ENCODE measurements at regions not wholly inside any gene's neighbourhood (a gene's known extent, or its start where the extent isn't known, plus 50 kb on each side); places are given as distances from the start of the nearest gene placed in this dataset.
"Not testable (repeated sequence)": the region's sequence is repeated elsewhere in the genome, so short reads cannot be mapped to it uniquely, and the experiment has no call there.

- no peak overlapping the region for H3K4me3 Mint-ChIP-seq
- H3K4me1 ChIP-seq (ENCODE audit: insufficient read depth, low read length): no peaks in the 10 kb centered on the region
- ChIA-PET POLR2A (no interaction called here), CTCF (no interaction called here)
- H3K27ac Mint-ChIP-seq: no peak overlapping the region
- no peak overlapping the region for H3K27ac ChIP-seq (ENCODE audit: low read depth in 1 of 2, low read length in 2 of 2)
- DNase-seq (no peak), ATAC-seq (ENCODE audit: poor library complexity) (no peak)
- H3K9me3 Mint-ChIP-seq: no peaks in the 10 kb centered on the region
- H3K4me1 Mint-ChIP-seq (ENCODE audit: low read depth): no peaks in the 10 kb centered on the region
- no peaks in the 10 kb centered on the region for H3K9me3 ChIP-seq (ENCODE audit: control insufficient read depth in 1 of 2, insufficient read depth in 1 of 2, low read length in 2 of 2)
- no peaks in the 10 kb centered on the region for H3K27me3 Mint-ChIP-seq
- no peaks in the 10 kb centered on the region for H3K27me3 ChIP-seq (ENCODE audit: control insufficient read depth in 1 of 2, insufficient read depth in 2 of 2, low read length in 2 of 2)
- H3K4me3 ChIP-seq (ENCODE audit: low read length): no peak overlapping the region
- TF ChIP-seq, protein P1, sequence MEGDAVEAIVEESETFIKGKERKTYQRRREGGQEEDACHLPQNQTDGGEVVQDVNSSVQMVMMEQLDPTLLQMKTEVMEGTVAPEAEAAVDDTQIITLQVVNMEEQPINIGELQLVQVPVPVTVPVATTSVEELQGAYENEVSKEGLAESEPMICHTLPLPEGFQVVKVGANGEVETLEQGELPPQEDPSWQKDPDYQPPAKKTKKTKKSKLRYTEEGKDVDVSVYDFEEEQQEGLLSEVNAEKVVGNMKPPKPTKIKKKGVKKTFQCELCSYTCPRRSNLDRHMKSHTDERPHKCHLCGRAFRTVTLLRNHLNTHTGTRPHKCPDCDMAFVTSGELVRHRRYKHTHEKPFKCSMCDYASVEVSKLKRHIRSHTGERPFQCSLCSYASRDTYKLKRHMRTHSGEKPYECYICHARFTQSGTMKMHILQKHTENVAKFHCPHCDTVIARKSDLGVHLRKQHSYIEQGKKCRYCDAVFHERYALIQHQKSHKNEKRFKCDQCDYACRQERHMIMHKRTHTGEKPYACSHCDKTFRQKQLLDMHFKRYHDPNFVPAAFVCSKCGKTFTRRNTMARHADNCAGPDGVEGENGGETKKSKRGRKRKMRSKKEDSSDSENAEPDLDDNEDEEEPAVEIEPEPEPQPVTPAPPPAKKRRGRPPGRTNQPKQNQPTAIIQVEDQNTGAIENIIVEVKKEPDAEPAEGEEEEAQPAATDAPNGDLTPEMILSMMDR (IDR thresholded peaks at IDR 0.05): no peak
- no peaks in the 10 kb centered on the region for H3K36me3 Mint-ChIP-seq (ENCODE audit: low read depth)
- intact Hi-C loops (cut with DNase I, micrococcal nuclease): no loop called here
- H3K36me3 ChIP-seq (ENCODE audit: insufficient read depth, low read length): no peaks in the 10 kb centered on the region
Observed at GRCh38 chrX:11016728-11017127, 94.4 kb upstream of the HCCS start.

GRCh38 chrX:11022588-11022987 lies 88.5 kb upstream of the HCCS start:
- CTCF ChIA-PET; POLR2A ChIA-PET; H3K9me3 ChIP-seq (ENCODE audit: control insufficient read depth in 1 of 2, insufficient read depth in 1 of 2, low read length in 2 of 2); H3K4me1 ChIP-seq (ENCODE audit: insufficient read depth, low read length); intact Hi-C loops (cut with DNase I, micrococcal nuclease); H3K36me3 ChIP-seq (ENCODE audit: insufficient read depth, low read length); H3K27ac ChIP-seq (ENCODE audit: low read depth in 1 of 2, low read length in 2 of 2); H3K4me1 Mint-ChIP-seq (ENCODE audit: low read depth); DNase-seq; H3K36me3 Mint-ChIP-seq (ENCODE audit: low read depth); H3K27me3 ChIP-seq (ENCODE audit: control insufficient read depth in 1 of 2, insufficient read depth in 2 of 2, low read length in 2 of 2); H3K4me3 Mint-ChIP-seq; H3K27ac Mint-ChIP-seq; H3K27me3 Mint-ChIP-seq; H3K9me3 Mint-ChIP-seq; H3K4me3 ChIP-seq (ENCODE audit: low read length); ATAC-seq (ENCODE audit: poor library complexity): not testable (repeated sequence)

DNA sequence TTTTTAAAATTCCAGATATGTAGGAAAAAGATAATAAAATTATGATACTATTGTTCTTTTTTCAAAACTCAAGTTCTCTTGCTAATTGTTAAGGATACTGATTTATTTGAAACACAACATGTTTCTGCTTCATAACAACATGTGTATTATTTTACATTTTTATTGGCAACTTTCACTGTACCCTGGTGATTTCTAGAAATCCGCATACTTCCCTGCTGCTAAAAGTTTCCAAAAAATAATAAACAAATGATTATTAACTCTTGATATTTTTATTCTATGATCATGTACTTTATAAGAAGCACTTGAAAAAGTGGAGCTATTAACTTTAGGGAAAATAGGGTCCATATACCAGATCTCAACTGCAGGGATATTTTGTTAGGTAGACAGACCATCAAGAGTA lies 71.2 kb upstream of the HCCS start:
- Mint-ChIP-seq H3K27me3 (no peaks in the 10 kb centered on the region), H3K4me3 (no peak overlapping the region), H3K27ac (no peak overlapping the region), H3K9me3 (no peaks in the 10 kb centered on the region), H3K36me3 (ENCODE audit: low read depth) (no peaks in the 10 kb centered on the region), H3K4me1 (ENCODE audit: low read depth) (no peaks in the 10 kb centered on the region)
- Histone ChIP-seq H3K27ac (ENCODE audit: low read depth in 1 of 2, low read length in 2 of 2) (no peak overlapping the region), H3K9me3 (ENCODE audit: control insufficient read depth in 1 of 2, insufficient read depth in 1 of 2, low read length in 2 of 2) (no peaks in the 10 kb centered on the region), H3K4me1 (ENCODE audit: insufficient read depth, low read length) (no peaks in the 10 kb centered on the region), H3K36me3 (ENCODE audit: insufficient read depth, low read length) (no peaks in the 10 kb centered on the region), H3K4me3 (ENCODE audit: low read length) (no peak overlapping the region), H3K27me3 (ENCODE audit: control insufficient read depth in 1 of 2, insufficient read depth in 2 of 2, low read length in 2 of 2) (no peaks in the 10 kb centered on the region)
- intact Hi-C loops (cut with DNase I, micrococcal nuclease): loop anchor here in 1 of 2 experiments (10.0 kb wide), 1 partner anchor 995 kb away; no protein-coding TSS in a partner anchor
- ChIA-PET CTCF (no interaction called here), POLR2A (no interaction called here)
- TF ChIP-seq, protein P1 (IDR thresholded peaks at IDR 0.05): no peak
- no peak for DNase-seq
- no peak for ATAC-seq (ENCODE audit: poor library complexity)

DNA sequence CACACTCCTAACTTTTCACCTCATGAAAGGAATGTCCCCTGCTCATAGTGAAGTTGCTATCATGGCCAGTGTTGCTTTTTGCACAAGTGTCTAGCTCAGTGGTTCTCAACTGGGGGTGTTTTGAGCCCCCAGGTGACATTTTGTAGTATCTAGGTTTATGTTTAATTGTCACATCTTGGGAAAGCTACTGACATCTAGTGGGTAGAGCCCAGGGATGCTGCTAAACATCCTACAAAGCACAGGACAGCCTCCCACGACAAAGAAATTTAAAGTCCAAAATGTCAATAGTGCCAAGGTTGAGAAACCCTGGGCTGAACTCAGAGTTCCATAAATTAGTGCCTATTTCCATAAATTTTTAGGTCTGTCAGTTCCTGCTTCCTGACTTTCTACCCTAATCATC lies 70.7 kb upstream of the HCCS start:
- ChIA-PET POLR2A (no interaction called here), CTCF (no interaction called here)
- H3K4me3 ChIP-seq (ENCODE audit: low read length): no peak overlapping the region
- ATAC-seq (ENCODE audit: poor library complexity): no peak
- H3K9me3 ChIP-seq (ENCODE audit: control insufficient read depth in 1 of 2, insufficient read depth in 1 of 2, low read length in 2 of 2): no peaks in the 10 kb centered on the region
- no peak for DNase-seq
- no peaks in the 10 kb centered on the region for H3K4me1 Mint-ChIP-seq (ENCODE audit: low read depth)
- TF ChIP-seq, protein P1 (IDR thresholded peaks at IDR 0.05): no peak
- H3K4me3 Mint-ChIP-seq: no peak overlapping the region
- H3K27me3 Mint-ChIP-seq: no peaks in the 10 kb centered on the region
- H3K27ac Mint-ChIP-seq: no peak overlapping the region
- no peaks in the 10 kb centered on the region for H3K27me3 ChIP-seq (ENCODE audit: control insufficient read depth in 1 of 2, insufficient read depth in 2 of 2, low read length in 2 of 2)
- H3K36me3 ChIP-seq (ENCODE audit: insufficient read depth, low read length): no peaks in the 10 kb centered on the region
- H3K4me1 ChIP-seq (ENCODE audit: insufficient read depth, low read length): no peaks in the 10 kb centered on the region
- H3K27ac ChIP-seq (ENCODE audit: low read depth in 1 of 2, low read length in 2 of 2): no peak overlapping the region
- no peaks in the 10 kb centered on the region for H3K9me3 Mint-ChIP-seq
- no peaks in the 10 kb centered on the region for H3K36me3 Mint-ChIP-seq (ENCODE audit: low read depth)
- intact Hi-C loops (cut with DNase I, micrococcal nuclease): loop anchor here in 1 of 2 experiments (10.0 kb wide), 1 partner anchor 994 kb away; no protein-coding TSS in a partner anchor

Measured in CD4-positive, alpha-beta T cell (primary cell).